Vagina (tissue), 2 donors: ENCODE measurements at regions not wholly inside any gene's neighbourhood (a gene's known extent, or its start where the extent isn't known, plus 50 kb on each side); places are given as distances from the start of the nearest gene placed in this dataset.

Experiments used
- POLR2A ChIP-seq, 2 donors: fragments of 450-650 bp; IDR thresholded peaks; one replicate each; pipeline ENCODE4 v1.6.1; 2017; ENCODE audit warnings: antibody characterized with exemption in 2 of 2, mild to moderate bottlenecking in 2 of 2, moderate library complexity in 2 of 2
- TF ChIP-seq, protein P1 (sequence below), 3 experiments: fragments of 450-650 bp in 2 of 3; fragments of 200-600 bp in 1 of 3; sonication (generic) in 1 of 3; IDR thresholded peaks; one replicate each; pipeline ENCODE4 v1.5.1; 2017 to 2019; ENCODE audit warnings: antibody characterized with exemption in 3 of 3, mild to moderate bottlenecking in 2 of 3, moderate library complexity in 2 of 3

DNA sequence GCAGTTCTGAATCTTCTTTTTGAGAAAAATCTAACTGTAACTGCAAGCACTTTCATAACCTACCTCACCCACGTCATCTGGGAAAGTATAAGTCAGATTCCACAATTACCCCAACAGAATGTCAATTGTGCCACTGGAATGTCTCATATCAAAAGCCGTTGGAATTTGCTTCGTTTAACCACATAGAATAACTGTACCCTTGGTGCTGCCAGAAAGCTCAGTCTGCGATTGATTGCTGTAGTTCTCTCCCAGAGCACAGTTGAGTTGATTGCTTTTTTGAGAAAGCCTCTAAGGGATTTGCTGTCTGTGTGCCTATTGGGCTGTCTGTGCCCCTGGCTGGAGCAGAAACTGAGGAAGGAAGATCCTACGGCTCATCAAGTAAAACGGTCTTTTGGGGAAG, 583.6 kb downstream of the TMEM38B start:
- TF ChIP-seq, protein P1, sequence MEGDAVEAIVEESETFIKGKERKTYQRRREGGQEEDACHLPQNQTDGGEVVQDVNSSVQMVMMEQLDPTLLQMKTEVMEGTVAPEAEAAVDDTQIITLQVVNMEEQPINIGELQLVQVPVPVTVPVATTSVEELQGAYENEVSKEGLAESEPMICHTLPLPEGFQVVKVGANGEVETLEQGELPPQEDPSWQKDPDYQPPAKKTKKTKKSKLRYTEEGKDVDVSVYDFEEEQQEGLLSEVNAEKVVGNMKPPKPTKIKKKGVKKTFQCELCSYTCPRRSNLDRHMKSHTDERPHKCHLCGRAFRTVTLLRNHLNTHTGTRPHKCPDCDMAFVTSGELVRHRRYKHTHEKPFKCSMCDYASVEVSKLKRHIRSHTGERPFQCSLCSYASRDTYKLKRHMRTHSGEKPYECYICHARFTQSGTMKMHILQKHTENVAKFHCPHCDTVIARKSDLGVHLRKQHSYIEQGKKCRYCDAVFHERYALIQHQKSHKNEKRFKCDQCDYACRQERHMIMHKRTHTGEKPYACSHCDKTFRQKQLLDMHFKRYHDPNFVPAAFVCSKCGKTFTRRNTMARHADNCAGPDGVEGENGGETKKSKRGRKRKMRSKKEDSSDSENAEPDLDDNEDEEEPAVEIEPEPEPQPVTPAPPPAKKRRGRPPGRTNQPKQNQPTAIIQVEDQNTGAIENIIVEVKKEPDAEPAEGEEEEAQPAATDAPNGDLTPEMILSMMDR (IDR thresholded peaks at IDR 0.05) = no peak
- no peak for TF ChIP-seq POLR2A (IDR thresholded peaks at IDR 0.05)
